Sigmoid colon (tissue), 4 donors: ENCODE measurements at regions not wholly inside any gene's neighbourhood (a gene's known extent, or its start where the extent isn't known, plus 50 kb on each side); places are given as distances from the start of the nearest gene placed in this dataset.

ENCODE experiments used
- CTCF ChIP-seq, 4 experiments: fragments of 450-650 bp in 3 of 4; fragments of 200-600 bp in 1 of 4; IDR thresholded peaks; one replicate each; pipeline ENCODE4 v1.5.1; 2016 to 2019; ENCODE audit warnings: antibody characterized with exemption in 4 of 4, mild to moderate bottlenecking in 3 of 4, moderate library complexity in 2 of 4
- EP300 ChIP-seq, 4 donors: sonication (generic); formaldehyde crosslinking; IDR thresholded peaks; one replicate each; pipeline ENCODE4 v1.6.1; 2017; ENCODE audit warnings: antibody characterized with exemption in 4 of 4
- POLR2A ChIP-seq, 2 donors: fragments of 450-650 bp; IDR thresholded peaks; one replicate each; pipeline ENCODE4 v1.6.1; 2016; ENCODE audit warnings: antibody characterized with exemption in 2 of 2, mild to moderate bottlenecking in 2 of 2, moderate library complexity in 2 of 2
- POLR2AphosphoS5 ChIP-seq, 4 donors: sonication (generic); formaldehyde crosslinking; IDR thresholded peaks; one replicate each; pipeline ENCODE4 v1.6.1; 2017; ENCODE audit warnings: antibody characterized with exemption in 4 of 4

GRCh38 chr4:54395013-54395527, 166.0 kb downstream of the PDGFRA start:
- TF ChIP-seq POLR2A (IDR thresholded peaks at IDR 0.05) (no peak), CTCF (IDR thresholded peaks at IDR 0.05) (no peak), EP300 (IDR thresholded peaks at IDR 0.05) (no peak), POLR2AphosphoS5 (IDR thresholded peaks at IDR 0.05) (no peak)
